Endothelial cell of umbilical vein (primary cell): ENCODE measurements at regions not wholly inside any gene's neighbourhood (a gene's known extent, or its start where the extent isn't known, plus 50 kb on each side); places are given as distances from the start of the nearest gene placed in this dataset.
A peak's percentile ranks its signal among the peaks of the same experiment; 100 is the strongest.

ENCODE experiments used
- BruUV-seq: library from RNA; stranded (reverse); fragments of 400-500 nt; replicated peaks from 2 replicates; lab custom pipeline; 2021; lab: Mats Ljungman, UMichigan
- CTCF ChIA-PET: fragments of 300-600, 350-600 bp; sonication (Branson Sonifier 250); formaldehyde crosslinking; loops from one replicate; lab custom pipeline; 2021; ENCODE audit warnings: antibody characterized with exemption, inconsistent platforms; lab: Charles Lee
- POLR2A ChIA-PET: fragments of 300-600, 350-600 bp; sonication (Branson Sonifier 250); formaldehyde crosslinking; loops from one replicate; lab custom pipeline; 2021; ENCODE audit warnings: antibody characterized with exemption, inconsistent platforms; lab: Charles Lee
- DNase-seq: peaks from one replicate; pipeline ENCODE4 v3.0.0-alpha.2; 2011; ENCODE audit warnings: low read depth, low spot score
- FAIRE-seq: peaks from 2 replicates; lab custom pipeline; 2011; peaks lifted over from hg19 to GRCh38; lab: Jason Lieb, UNC
- H2AFZ ChIP-seq: 2 replicates; pipeline ENCODE4 v1.6.0; 2012; ENCODE audit warnings: low read depth, low read length, control low read depth, inconsistent platforms
- H3K27ac ChIP-seq: 2 replicates; pipeline ENCODE4 v1.5.1; 2011; ENCODE audit warnings: low read depth, mild to moderate bottlenecking, control low read depth, low read length, moderate library complexity; ENCODE audit not compliant: insufficient read depth
- H3K27me3 ChIP-seq, 2 experiments: 2 replicates each; pipeline versions ENCODE4 v1.6.0 to v1.6.1; 2011; ENCODE audit warnings: low read length in 2 of 2, mixed read lengths in 1 of 2; ENCODE audit not compliant: control insufficient read depth in 2 of 2, insufficient read depth in 2 of 2
- H3K36me3 ChIP-seq, 2 experiments: 2 replicates in 1 of 2; 3 replicates in 1 of 2; pipeline ENCODE4 v1.5.1; 2011; ENCODE audit warnings: low read length in 2 of 2, mild to moderate bottlenecking in 1 of 2, moderate library complexity in 1 of 2; ENCODE audit not compliant: control insufficient read depth in 2 of 2, insufficient read depth in 2 of 2; ENCODE audit errors: extremely low read depth in 1 of 2
- H3K4me1 ChIP-seq: 3 replicates; pipeline ENCODE4 v1.5.1; 2011; ENCODE audit warnings: mild to moderate bottlenecking, low read length; ENCODE audit not compliant: control insufficient read depth, insufficient read depth; ENCODE audit errors: extremely low read depth
- H3K4me2 ChIP-seq: 2 replicates; pipeline ENCODE4 v1.6.1; 2011; ENCODE audit warnings: low read length, control low read depth, mixed read lengths; ENCODE audit not compliant: insufficient read depth
- H3K4me3 ChIP-seq, 3 experiments: fragments of 200-600 bp in 1 of 3; sonication (generic), shearing (Covaris generic) in 1 of 3; replicated peaks in 1 of 3; 2 replicates each; pipeline ENCODE4 v1.5.1; 2011 to 2016; ENCODE audit warnings: control low read depth in 3 of 3, low read length in 3 of 3, mild to moderate bottlenecking in 2 of 3, inconsistent platforms in 1 of 3, low read depth in 1 of 3, moderate library complexity in 1 of 3; ENCODE audit not compliant: insufficient read depth in 1 of 3
- H3K79me2 ChIP-seq: 2 replicates; pipeline ENCODE4 v1.6.0; 2012; ENCODE audit warnings: low read length, inconsistent platforms; ENCODE audit not compliant: control insufficient read depth, insufficient read depth
- H3K9ac ChIP-seq: replicated peaks from 2 replicates; pipeline ENCODE3; 2011; ENCODE audit warnings: low read length, control low read depth; ENCODE audit not compliant: insufficient read depth; ENCODE audit errors: extremely low read depth
- H3K9me1 ChIP-seq: replicated peaks from 3 replicates; pipeline ENCODE4 v1.6.0; 2011; ENCODE audit warnings: mild to moderate bottlenecking, low read length; ENCODE audit not compliant: control insufficient read depth, insufficient read depth; ENCODE audit errors: extremely low read depth
- H3K9me3 ChIP-seq: replicated peaks from 2 replicates; pipeline ENCODE4 v1.5.1; 2012; ENCODE audit warnings: low read length, inconsistent platforms; ENCODE audit not compliant: control insufficient read depth, insufficient read depth
- H4K20me1 ChIP-seq: replicated peaks from 2 replicates; pipeline ENCODE3; 2011; ENCODE audit warnings: mild to moderate bottlenecking, low read length; ENCODE audit not compliant: control insufficient read depth, insufficient read depth; ENCODE audit errors: extremely low read depth
- CTCF ChIP-seq, 2 donors: IDR thresholded peaks; 1 replicate in 1 of 2; 2 replicates in 1 of 2; pipeline ENCODE4 v1.5.1; 2011; ENCODE audit warnings: low read length in 2 of 2, mild to moderate bottlenecking in 2 of 2, moderate library complexity in 2 of 2, control low read depth in 1 of 2, inconsistent platforms in 1 of 2, low read depth in 1 of 2; ENCODE audit not compliant: insufficient read depth in 1 of 2; ENCODE audit errors: extremely low read depth in 1 of 2
- EZH2 ChIP-seq: IDR thresholded peaks from 2 replicates; pipeline ENCODE4 v1.6.1; 2012; ENCODE audit warnings: borderline replicate concordance, low read depth, mild to moderate bottlenecking, moderate library complexity, low read length, inconsistent platforms; ENCODE audit not compliant: severe bottlenecking
- FOS ChIP-seq: IDR thresholded peaks from 2 replicates; pipeline ENCODE4 v1.6.1; 2011; ENCODE audit warnings: mild to moderate bottlenecking, low read length, moderate library complexity, borderline replicate concordance; ENCODE audit not compliant: insufficient read depth
- GATA2 ChIP-seq: IDR thresholded peaks from 2 replicates; pipeline ENCODE4 v1.7.0; 2011; ENCODE audit warnings: low read depth, mild to moderate bottlenecking, moderate library complexity, mixed read lengths, low read length; ENCODE audit not compliant: insufficient read length, insufficient read depth
- JUN ChIP-seq: IDR thresholded peaks from 2 replicates; pipeline ENCODE4 v1.6.1; 2011; ENCODE audit warnings: borderline replicate concordance, low read depth; ENCODE audit not compliant: insufficient read length, insufficient read depth
- MAX ChIP-seq: IDR thresholded peaks from 2 replicates; pipeline ENCODE4 v1.6.1; 2011; ENCODE audit not compliant: insufficient read depth, insufficient read length
- MYC ChIP-seq: IDR thresholded peaks from one replicate; pipeline ENCODE4 v1.6.1; 2011; ENCODE audit warnings: mild to moderate bottlenecking, low read depth, low read length
- POLR2A ChIP-seq: IDR thresholded peaks from 2 replicates; pipeline ENCODE4 v1.6.1; 2012; ENCODE audit warnings: low read depth, mild to moderate bottlenecking, control low read depth, low read length
- POLR2AphosphoS5 ChIP-seq: IDR thresholded peaks from 2 replicates; pipeline ENCODE4 v1.6.1; 2012; ENCODE audit warnings: low read depth, mild to moderate bottlenecking, control low read depth, low read length, moderate library complexity; ENCODE audit not compliant: insufficient read depth
- dilution Hi-C: fragments of 300-500 bp; cut with MboI; formaldehyde crosslinking; loops from one replicate; pipeline ENCODE4 v1.15.0; 2019; ENCODE audit warnings: low sequenced_read_pairs; ENCODE audit not compliant: extremely low pct_ligation_motif_present
- intact Hi-C: fragments of 100-400 bp; cut with micrococcal nuclease; formaldehyde crosslinking; loops from one replicate; pipeline ENCODE4 v1.10.0; 2022

- TSS peak; percentile 59 for BruUV-seq
- Histone ChIP-seq H3K27ac (peak overlapping the region; percentile 87), H3K9ac (peak overlapping the region; percentile 62), H4K20me1 (no peaks in the 10 kb centered on the region), H3K9me3 (no peaks in the 10 kb centered on the region), H3K9me1 (no peaks in the 10 kb centered on the region), H3K36me3 (no peaks in the 10 kb centered on the region), H2AFZ (peak overlapping the region; percentile 49), H3K4me2 (peak overlapping the region; percentile 74), H3K79me2 (no peaks in the 10 kb centered on the region), H3K27me3 (no peaks in the 10 kb centered on the region), H3K4me3 (peak overlapping the region in 1 of 3 experiments; percentile 15), H3K4me1 (peaks cover 43% of the 10 kb centered on the region)
- peak; percentile 73 for FAIRE-seq
- dilution Hi-C loops (no loop called here), intact Hi-C loops (loop anchor here (1.0 to 2.0 kb wide), 2 partner anchors 58 to 162 kb away; partner anchors contain the start of gene MET)
- peak; percentile 3 for TF ChIP-seq JUN
- no peak for TF ChIP-seq MYC
- ChIA-PET POLR2A (interaction anchor here (1.0 to 1.5 kb wide), 2 partner anchors 23 to 123 kb away, joined by 3 read pairs; no protein-coding TSS in a partner anchor), CTCF (interaction anchor here (0.6 to 3.0 kb wide), 4 partner anchors 9 to 32 kb away, joined by 3 to 15 read pairs (median 4); no protein-coding TSS in a partner anchor)
- peak; percentile 78 for DNase-seq
These were observed 57.3 kb upstream of the MET start for GRCh38 chr7:116614499-116615262.

- H2AFZ ChIP-seq: no peak overlapping the region
- no TSS peak for BruUV-seq
- H3K4me3 ChIP-seq: no peak overlapping the region
- FAIRE-seq: peak; percentile 92
- POLR2A ChIA-PET: no interaction called here
- TF ChIP-seq POLR2AphosphoS5 (peak; percentile 42), MYC (no peak), POLR2A (no peak), EZH2 (no peak), CTCF (IDR thresholded peaks at IDR 0.05; ENCODE audit: extremely low read depth in 1 of 2, insufficient read depth in 1 of 2, low read depth in 1 of 2, low read length in 2 of 2) (no peak), FOS (peak; percentile 79), GATA2 (peak; percentile 82), JUN (peak; percentile 94), MAX (no peak)
- H3K79me2 ChIP-seq: no peaks in the 10 kb centered on the region
- intact Hi-C loops (loop anchor here (1.0 kb wide), 1 partner anchor 24 kb away; no protein-coding TSS in a partner anchor), dilution Hi-C loops (no loop called here)
- H3K27ac ChIP-seq: peak overlapping the region; percentile 87
- peaks cover 35% of the 10 kb centered on the region for H3K4me1 ChIP-seq
- peak; percentile 91 for DNase-seq
- H3K9ac ChIP-seq: peak overlapping the region; percentile 21
- H3K4me2 ChIP-seq: peak overlapping the region; percentile 53
- no peaks in the 10 kb centered on the region for H3K9me3 ChIP-seq
- H3K36me3 ChIP-seq: no peaks in the 10 kb centered on the region
- H4K20me1 ChIP-seq: no peaks in the 10 kb centered on the region
- CTCF ChIA-PET: interaction anchor here (0.7 to 1.2 kb wide), 3 partner anchors 25 to 191 kb away, joined by 3 to 6 read pairs (median 4); no protein-coding TSS in a partner anchor
- H3K27me3 ChIP-seq: no peaks in the 10 kb centered on the region
- H3K9me1 ChIP-seq: no peaks in the 10 kb centered on the region
These were observed 55.4 kb upstream of the MET start for GRCh38 chr7:116616555-116617059.
